ENCODE measurements at regions not wholly inside any gene's neighbourhood (a gene's known extent, or its start where the extent isn't known, plus 50 kb on each side); places are given as distances from the start of the nearest gene placed in this dataset.
"Not testable (repeated sequence)": the region's sequence is repeated elsewhere in the genome, so short reads cannot be mapped to it uniquely, and the experiment has no call there.

GRCh38 chrX:69431420-69431819, 72.7 kb upstream of the NALF2 start:
- no peak for DNase-seq (ENCODE audit: low read depth)

- no peak for DNase-seq (ENCODE audit: low read depth)
Measured at GRCh38 chrX:69430785-69431184, 73.3 kb upstream of the NALF2 start.

GRCh38 chrX:69429339-69430015, 74.6 kb upstream of the NALF2 start:
- DNase-seq (ENCODE audit: low read depth) = no peak

GRCh38 chrX:69428216-69428615, 75.9 kb upstream of the NALF2 start:
- no peak for DNase-seq (ENCODE audit: low read depth)

GRCh38 chrX:69424910-69425309, 79.2 kb upstream of the NALF2 start:
- DNase-seq (ENCODE audit: low read depth) = no peak

- no peak for DNase-seq (ENCODE audit: low read depth)
Measured at GRCh38 chrX:69424161-69424560, 80.0 kb upstream of the NALF2 start.

GRCh38 chrX:69422208-69422607, 81.9 kb upstream of the NALF2 start:
- not testable (repeated sequence) for DNase-seq (ENCODE audit: low read depth)

- no peak for DNase-seq (ENCODE audit: low read depth)
Measured at GRCh38 chrX:69415698-69416097, 88.4 kb upstream of the NALF2 start.

- no peak for DNase-seq (ENCODE audit: low read depth)
Measured at GRCh38 chrX:69412661-69413060, 91.5 kb upstream of the NALF2 start.

GRCh38 chrX:69398881-69399280, 105.2 kb upstream of the NALF2 start:
- no peak for DNase-seq (ENCODE audit: low read depth)

- DNase-seq (ENCODE audit: low read depth) = no peak
Measured at GRCh38 chrX:69396916-69397315, 107.2 kb upstream of the NALF2 start.

GRCh38 chrX:69395306-69395705, 108.8 kb upstream of the NALF2 start:
- DNase-seq (ENCODE audit: low read depth) = no peak

- no peak for DNase-seq (ENCODE audit: low read depth)
Measured at GRCh38 chrX:69389101-69389501, 115.0 kb upstream of the NALF2 start.

GRCh38 chrX:69388526-69388925, 115.6 kb upstream of the NALF2 start:
- DNase-seq (ENCODE audit: low read depth) = no peak

- peak; percentile 1 for DNase-seq (ENCODE audit: low read depth)
Measured at GRCh38 chrX:69387567-69388487, 116.3 kb upstream of the NALF2 start.

- no peak for DNase-seq (ENCODE audit: low read depth)
Measured at GRCh38 chrX:69386681-69387080, 117.4 kb upstream of the NALF2 start.

GRCh38 chrX:69379412-69379811, 124.7 kb upstream of the NALF2 start:
- no peak for DNase-seq (ENCODE audit: low read depth)

- no peak for DNase-seq (ENCODE audit: low read depth)
Measured at GRCh38 chrX:69374569-69374968, 129.6 kb upstream of the NALF2 start.

- no peak for DNase-seq (ENCODE audit: low read depth)
Measured at GRCh38 chrX:69372435-69372834, 131.7 kb upstream of the NALF2 start.

- no peak for DNase-seq (ENCODE audit: low read depth)
Measured at GRCh38 chrX:69371159-69371558, 133.0 kb upstream of the NALF2 start.

GRCh38 chrX:69369999-69370398, 134.1 kb upstream of the NALF2 start:
- no peak for DNase-seq (ENCODE audit: low read depth)

- no peak for DNase-seq (ENCODE audit: low read depth)
Measured at GRCh38 chrX:69366183-69366582, 137.9 kb upstream of the NALF2 start.

GRCh38 chrX:69365755-69366154, 138.4 kb upstream of the NALF2 start:
- no peak for DNase-seq (ENCODE audit: low read depth)

Data from activated T-cell treated with anti-CD3 and anti-CD28 coated beads for 1 hour (primary cell).